NB4 (cell line): ENCODE measurements at regions not wholly inside any gene's neighbourhood (a gene's known extent, or its start where the extent isn't known, plus 50 kb on each side); places are given as distances from the start of the nearest gene placed in this dataset.

Source experiments
- CTCF ChIP-seq: IDR thresholded peaks from one replicate; pipeline ENCODE4 v1.5.1; 2012; ENCODE audit warnings: low read depth, low read length
- POLR2A ChIP-seq: IDR thresholded peaks from 2 replicates; pipeline ENCODE4 v1.6.1; 2011; ENCODE audit warnings: mild to moderate bottlenecking; ENCODE audit not compliant: insufficient read length; ENCODE audit errors: extremely low read depth

DNA sequence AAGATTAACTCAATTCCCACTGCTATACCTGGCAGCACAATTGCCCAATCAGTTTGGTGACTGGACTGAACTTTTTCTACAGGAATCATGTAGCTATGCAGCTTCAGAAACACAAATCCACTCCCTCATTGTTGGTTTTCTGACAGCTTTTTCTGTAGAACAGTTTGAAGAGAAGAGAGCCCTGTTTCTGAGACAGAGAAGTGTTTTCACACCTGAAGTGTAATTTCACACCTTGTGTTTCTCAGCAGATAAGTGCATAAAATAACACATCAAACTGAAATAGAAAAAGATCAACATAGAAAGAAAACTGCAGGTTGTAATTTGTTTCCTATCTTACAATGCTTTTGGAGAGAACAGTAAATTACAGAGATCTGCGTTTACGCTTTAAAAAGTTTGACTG, 335.6 kb downstream of the SNAPC1 start:
- TF ChIP-seq CTCF = no peak
- TF ChIP-seq POLR2A = no peak
